A673 (cell line): ENCODE measurements at regions not wholly inside any gene's neighbourhood (a gene's known extent, or its start where the extent isn't known, plus 50 kb on each side); places are given as distances from the start of the nearest gene placed in this dataset.

ENCODE experiments used
- BruUV-seq: library from RNA; stranded (reverse); fragments of 400-500 nt; replicated peaks from 2 replicates; lab custom pipeline; 2021; lab: Mats Ljungman, UMichigan
- CTCF ChIA-PET: fragments of 300-600 bp; sonication (Branson Sonifier 250); formaldehyde crosslinking; loops from one replicate; lab custom pipeline; 2022; ENCODE audit warnings: antibody characterized with exemption; lab: Charles Lee
- POLR2A ChIA-PET: fragments of 300-600 bp; sonication (Branson Sonifier 250); formaldehyde crosslinking; loops from one replicate; lab custom pipeline; 2022; ENCODE audit warnings: antibody characterized with exemption; ENCODE audit not compliant: low non-redundant PET; lab: Charles Lee
- DNase-seq: peaks from one replicate; pipeline ENCODE4 v3.0.0-alpha.2; 2015; ENCODE audit warnings: low spot score
- H3K27ac ChIP-seq: fragments of 200-600 bp; sonication (generic); 2 replicates; pipeline ENCODE4 v1.5.1; 2016; ENCODE audit warnings: mixed run types, low read depth, mild to moderate bottlenecking, mixed read lengths, antibody characterized with exemption, low read length; ENCODE audit not compliant: poor library complexity, severe bottlenecking
- H3K27me3 ChIP-seq: fragments of 200-600 bp; sonication (generic); replicated peaks from 2 replicates; pipeline ENCODE4 v1.6.1; 2017; ENCODE audit warnings: mixed run types, low read depth, mild to moderate bottlenecking, mixed read lengths, antibody characterized with exemption, low read length; ENCODE audit not compliant: insufficient read depth, poor library complexity
- H3K36me3 ChIP-seq: fragments of 200-600 bp; sonication (generic); 2 replicates; pipeline ENCODE4 v1.6.1; 2016; ENCODE audit warnings: mixed run types, mild to moderate bottlenecking, mixed read lengths, antibody characterized with exemption, low read length; ENCODE audit not compliant: insufficient read depth, poor library complexity, severe bottlenecking
- H3K4me1 ChIP-seq: fragments of 200-600 bp; sonication (generic); 2 replicates; pipeline ENCODE4 v1.6.1; 2017; ENCODE audit warnings: mixed run types, mild to moderate bottlenecking, mixed read lengths, antibody characterized with exemption, low read length; ENCODE audit not compliant: insufficient read depth, poor library complexity, severe bottlenecking
- H3K4me3 ChIP-seq: fragments of 200-600 bp; sonication (generic); 2 replicates; pipeline ENCODE4 v1.5.1; 2016; ENCODE audit warnings: low read depth, mixed run types, mild to moderate bottlenecking, mixed read lengths, low read length; ENCODE audit not compliant: poor library complexity, severe bottlenecking
- H3K9me3 ChIP-seq: fragments of 200-600 bp; sonication (generic); 2 replicates; pipeline ENCODE4 v1.6.1; 2016; ENCODE audit warnings: mixed run types, low read depth, mild to moderate bottlenecking, mixed read lengths, antibody characterized with exemption, low read length; ENCODE audit not compliant: poor library complexity, severe bottlenecking
- CTCF ChIP-seq: fragments of 300-800, 200-600 bp; sonication (generic); conservative IDR thresholded peaks from 2 replicates; pipeline ENCODE4 v1.5.1; 2017; ENCODE audit warnings: low read depth, mild to moderate bottlenecking, antibody characterized with exemption, low read length, moderate library complexity, mixed read lengths
- EZH2 ChIP-seq: fragments of 200-600 bp; sonication (generic); IDR thresholded peaks from 2 replicates; pipeline ENCODE4 v1.6.1; 2017; ENCODE audit warnings: borderline replicate concordance, low read depth, mild to moderate bottlenecking, mixed read lengths, antibody characterized with exemption, low read length; ENCODE audit not compliant: poor library complexity, severe bottlenecking
- intact Hi-C: fragments of 100-400 bp; cut with micrococcal nuclease; formaldehyde crosslinking; loops from one replicate; pipeline ENCODE4 v1.10.0; 2022; ENCODE audit not compliant: unreplicated experiment

GRCh38 chr3:43797794-43798193 lies 107.1 kb downstream of the ABHD5 start:
- Histone ChIP-seq H3K27me3 (no peaks in the 10 kb centered on the region), H3K4me3 (no peak overlapping the region), H3K27ac (no peak overlapping the region), H3K4me1 (no peaks in the 10 kb centered on the region), H3K36me3 (no peaks in the 10 kb centered on the region), H3K9me3 (no peaks in the 10 kb centered on the region)
- no peak for DNase-seq
- intact Hi-C loops: no loop called here
- ChIA-PET CTCF (no interaction called here), POLR2A (no interaction called here)
- BruUV-seq: no TSS peak
- TF ChIP-seq CTCF (no peak), EZH2 (no peak)

- BruUV-seq: no TSS peak
- no peak for TF ChIP-seq CTCF
- no peak for TF ChIP-seq EZH2
- DNase-seq: no peak
- no peak overlapping the region for H3K27ac ChIP-seq
- H3K27me3 ChIP-seq: no peaks in the 10 kb centered on the region
- no peak overlapping the region for H3K4me3 ChIP-seq
- CTCF ChIA-PET: no interaction called here
- no peaks in the 10 kb centered on the region for H3K4me1 ChIP-seq
- H3K36me3 ChIP-seq: no peaks in the 10 kb centered on the region
- POLR2A ChIA-PET: no interaction called here
- intact Hi-C loops: no loop called here
- no peaks in the 10 kb centered on the region for H3K9me3 ChIP-seq
These were observed 120.1 kb downstream of the ABHD5 start for GRCh38 chr3:43810797-43811196.

- Histone ChIP-seq H3K4me3 (no peak overlapping the region), H3K27ac (no peak overlapping the region), H3K9me3 (no peaks in the 10 kb centered on the region), H3K4me1 (no peaks in the 10 kb centered on the region), H3K36me3 (no peaks in the 10 kb centered on the region), H3K27me3 (no peaks in the 10 kb centered on the region)
- no peak for DNase-seq
- ChIA-PET CTCF (no interaction called here), POLR2A (no interaction called here)
- no peak for TF ChIP-seq EZH2
- TF ChIP-seq CTCF: no peak
- intact Hi-C loops: no loop called here
- BruUV-seq: no TSS peak
These were observed 123.7 kb downstream of the ABHD5 start for GRCh38 chr3:43814461-43814860.
